HL-60 (cell line): ENCODE measurements at regions not wholly inside any gene's neighbourhood (a gene's known extent, or its start where the extent isn't known, plus 50 kb on each side); places are given as distances from the start of the nearest gene placed in this dataset.

Experiments
- POLR2AphosphoS5 ChIP-seq: IDR thresholded peaks from 2 replicates; pipeline ENCODE4 v1.6.1; 2012; ENCODE audit warnings: low read depth
- TF ChIP-seq, protein P1 (sequence below): IDR thresholded peaks from 2 replicates; pipeline ENCODE4 v1.6.1; 2012; ENCODE audit warnings: low read depth; ENCODE audit not compliant: insufficient replicate concordance
- TF ChIP-seq, protein P2 (sequence below): IDR thresholded peaks from one replicate; pipeline ENCODE4 v1.5.1; 2011; ENCODE audit warnings: low read length, control low read depth, inconsistent platforms; ENCODE audit not compliant: insufficient read depth

DNA sequence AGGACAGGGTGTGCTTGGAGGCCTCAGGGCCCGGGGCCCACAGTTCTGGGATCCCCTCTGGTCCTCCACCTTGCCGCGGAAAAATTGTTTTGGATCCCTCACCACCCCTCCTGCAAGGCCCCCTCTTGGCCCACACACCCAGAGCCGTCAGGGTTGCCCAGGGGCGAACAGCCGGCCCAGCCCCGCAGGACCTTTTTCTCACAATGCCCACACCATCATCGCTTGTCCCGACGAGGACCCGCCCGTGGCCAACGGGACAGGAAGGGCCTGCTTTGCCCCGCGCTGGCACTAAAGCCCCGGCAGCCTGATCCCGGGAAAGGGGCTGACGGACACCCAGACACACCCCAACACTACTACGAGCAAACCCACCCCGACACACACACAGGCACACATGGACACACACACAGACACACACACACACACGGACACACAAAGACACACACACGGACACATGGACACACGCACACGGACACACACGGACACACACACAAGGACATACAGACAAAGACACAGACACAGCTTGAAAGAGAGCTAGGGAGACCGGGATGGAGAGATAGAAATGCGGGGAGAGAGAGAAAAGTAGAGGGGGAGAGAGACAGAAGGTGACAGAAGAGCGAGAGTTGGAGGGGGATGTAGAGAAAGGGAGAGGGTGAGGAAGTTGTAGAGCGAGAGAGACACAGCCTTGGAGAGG, 1493.5 kb upstream of the DEFB115 start:
- TF ChIP-seq, protein P1, sequence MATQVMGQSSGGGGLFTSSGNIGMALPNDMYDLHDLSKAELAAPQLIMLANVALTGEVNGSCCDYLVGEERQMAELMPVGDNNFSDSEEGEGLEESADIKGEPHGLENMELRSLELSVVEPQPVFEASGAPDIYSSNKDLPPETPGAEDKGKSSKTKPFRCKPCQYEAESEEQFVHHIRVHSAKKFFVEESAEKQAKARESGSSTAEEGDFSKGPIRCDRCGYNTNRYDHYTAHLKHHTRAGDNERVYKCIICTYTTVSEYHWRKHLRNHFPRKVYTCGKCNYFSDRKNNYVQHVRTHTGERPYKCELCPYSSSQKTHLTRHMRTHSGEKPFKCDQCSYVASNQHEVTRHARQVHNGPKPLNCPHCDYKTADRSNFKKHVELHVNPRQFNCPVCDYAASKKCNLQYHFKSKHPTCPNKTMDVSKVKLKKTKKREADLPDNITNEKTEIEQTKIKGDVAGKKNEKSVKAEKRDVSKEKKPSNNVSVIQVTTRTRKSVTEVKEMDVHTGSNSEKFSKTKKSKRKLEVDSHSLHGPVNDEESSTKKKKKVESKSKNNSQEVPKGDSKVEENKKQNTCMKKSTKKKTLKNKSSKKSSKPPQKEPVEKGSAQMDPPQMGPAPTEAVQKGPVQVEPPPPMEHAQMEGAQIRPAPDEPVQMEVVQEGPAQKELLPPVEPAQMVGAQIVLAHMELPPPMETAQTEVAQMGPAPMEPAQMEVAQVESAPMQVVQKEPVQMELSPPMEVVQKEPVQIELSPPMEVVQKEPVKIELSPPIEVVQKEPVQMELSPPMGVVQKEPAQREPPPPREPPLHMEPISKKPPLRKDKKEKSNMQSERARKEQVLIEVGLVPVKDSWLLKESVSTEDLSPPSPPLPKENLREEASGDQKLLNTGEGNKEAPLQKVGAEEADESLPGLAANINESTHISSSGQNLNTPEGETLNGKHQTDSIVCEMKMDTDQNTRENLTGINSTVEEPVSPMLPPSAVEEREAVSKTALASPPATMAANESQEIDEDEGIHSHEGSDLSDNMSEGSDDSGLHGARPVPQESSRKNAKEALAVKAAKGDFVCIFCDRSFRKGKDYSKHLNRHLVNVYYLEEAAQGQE: no peak
- TF ChIP-seq, protein P2, sequence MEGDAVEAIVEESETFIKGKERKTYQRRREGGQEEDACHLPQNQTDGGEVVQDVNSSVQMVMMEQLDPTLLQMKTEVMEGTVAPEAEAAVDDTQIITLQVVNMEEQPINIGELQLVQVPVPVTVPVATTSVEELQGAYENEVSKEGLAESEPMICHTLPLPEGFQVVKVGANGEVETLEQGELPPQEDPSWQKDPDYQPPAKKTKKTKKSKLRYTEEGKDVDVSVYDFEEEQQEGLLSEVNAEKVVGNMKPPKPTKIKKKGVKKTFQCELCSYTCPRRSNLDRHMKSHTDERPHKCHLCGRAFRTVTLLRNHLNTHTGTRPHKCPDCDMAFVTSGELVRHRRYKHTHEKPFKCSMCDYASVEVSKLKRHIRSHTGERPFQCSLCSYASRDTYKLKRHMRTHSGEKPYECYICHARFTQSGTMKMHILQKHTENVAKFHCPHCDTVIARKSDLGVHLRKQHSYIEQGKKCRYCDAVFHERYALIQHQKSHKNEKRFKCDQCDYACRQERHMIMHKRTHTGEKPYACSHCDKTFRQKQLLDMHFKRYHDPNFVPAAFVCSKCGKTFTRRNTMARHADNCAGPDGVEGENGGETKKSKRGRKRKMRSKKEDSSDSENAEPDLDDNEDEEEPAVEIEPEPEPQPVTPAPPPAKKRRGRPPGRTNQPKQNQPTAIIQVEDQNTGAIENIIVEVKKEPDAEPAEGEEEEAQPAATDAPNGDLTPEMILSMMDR: no peak
- no peak for TF ChIP-seq POLR2AphosphoS5
